ENCODE measurements at regions not wholly inside any gene's neighbourhood (a gene's known extent, or its start where the extent isn't known, plus 50 kb on each side); places are given as distances from the start of the nearest gene placed in this dataset.

DNA sequence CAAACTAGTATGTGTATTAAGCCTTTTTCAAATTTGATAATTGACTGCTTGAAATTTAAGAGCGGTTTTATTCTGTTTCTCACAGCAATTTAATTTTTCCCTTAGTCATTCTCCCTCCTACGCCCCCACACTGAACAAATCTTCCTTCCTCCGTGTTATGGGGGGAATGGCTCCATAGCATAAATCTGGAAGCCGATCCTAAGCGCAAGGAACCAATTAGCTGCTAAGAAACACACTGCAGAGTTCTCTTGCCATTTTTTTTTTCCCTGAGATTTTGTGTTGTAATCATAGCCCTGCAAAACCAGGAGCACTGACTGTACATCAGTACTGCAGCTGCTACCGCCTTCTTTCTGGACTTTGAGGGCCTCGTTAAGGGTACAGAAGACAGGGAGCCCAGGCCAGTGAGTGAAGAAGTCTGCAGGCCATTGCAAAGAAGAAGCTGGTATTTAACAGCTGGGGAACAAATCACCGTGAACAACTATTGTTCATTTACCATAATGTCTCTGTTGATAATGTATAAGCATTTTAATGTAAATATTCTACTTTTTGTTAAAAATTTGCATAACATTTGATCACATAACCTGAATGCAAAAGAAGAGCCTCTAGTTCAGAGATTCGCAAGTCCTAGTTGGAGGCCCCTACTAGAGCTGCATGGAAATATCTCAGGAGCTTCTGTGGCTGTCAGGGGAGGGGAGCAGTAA, 264.0 kb downstream of the LRATD1 start:
- Histone ChIP-seq H3K36me3 (ENCODE audit: control insufficient read depth in 4 of 4, insufficient read depth in 4 of 4, low read length in 4 of 4) (no peaks in the 10 kb centered on the region), H3K9me3 (ENCODE audit: control insufficient read depth in 4 of 4, insufficient read depth in 3 of 4, low read length in 3 of 4) (peaks cover 0 to 6% (median 0%) of the 10 kb centered on the region in 4 donors), H3K27me3 (ENCODE audit: control insufficient read depth in 3 of 3, insufficient read depth in 3 of 3, low read length in 2 of 3) (no peaks in the 10 kb centered on the region), H3K9ac (ENCODE audit: insufficient read depth in 1 of 2, low read length in 2 of 2) (no peak overlapping the region), H3K27ac (ENCODE audit: low read depth in 1 of 2, low read length in 1 of 2) (no peak overlapping the region), H3K4me3 (no peak overlapping the region), H3K4me1 (ENCODE audit: control insufficient read depth in 5 of 5, insufficient read depth in 5 of 5, low read length in 5 of 5) (no peaks in the 10 kb centered on the region)
- TF ChIP-seq, protein P1, sequence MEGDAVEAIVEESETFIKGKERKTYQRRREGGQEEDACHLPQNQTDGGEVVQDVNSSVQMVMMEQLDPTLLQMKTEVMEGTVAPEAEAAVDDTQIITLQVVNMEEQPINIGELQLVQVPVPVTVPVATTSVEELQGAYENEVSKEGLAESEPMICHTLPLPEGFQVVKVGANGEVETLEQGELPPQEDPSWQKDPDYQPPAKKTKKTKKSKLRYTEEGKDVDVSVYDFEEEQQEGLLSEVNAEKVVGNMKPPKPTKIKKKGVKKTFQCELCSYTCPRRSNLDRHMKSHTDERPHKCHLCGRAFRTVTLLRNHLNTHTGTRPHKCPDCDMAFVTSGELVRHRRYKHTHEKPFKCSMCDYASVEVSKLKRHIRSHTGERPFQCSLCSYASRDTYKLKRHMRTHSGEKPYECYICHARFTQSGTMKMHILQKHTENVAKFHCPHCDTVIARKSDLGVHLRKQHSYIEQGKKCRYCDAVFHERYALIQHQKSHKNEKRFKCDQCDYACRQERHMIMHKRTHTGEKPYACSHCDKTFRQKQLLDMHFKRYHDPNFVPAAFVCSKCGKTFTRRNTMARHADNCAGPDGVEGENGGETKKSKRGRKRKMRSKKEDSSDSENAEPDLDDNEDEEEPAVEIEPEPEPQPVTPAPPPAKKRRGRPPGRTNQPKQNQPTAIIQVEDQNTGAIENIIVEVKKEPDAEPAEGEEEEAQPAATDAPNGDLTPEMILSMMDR (IDR thresholded peaks at IDR 0.05; ENCODE audit: control extremely low read depth, extremely low read depth) = no peak
- peak in 2 of 3 donors; percentile 6 to 42 for DNase-seq
- WGBS, 2 donors = 86 to 89% methylated on average over 9 of the region's 9 CpGs
- no peak for ATAC-seq (ENCODE audit: insufficient read depth, low FRiP score)

DNA sequence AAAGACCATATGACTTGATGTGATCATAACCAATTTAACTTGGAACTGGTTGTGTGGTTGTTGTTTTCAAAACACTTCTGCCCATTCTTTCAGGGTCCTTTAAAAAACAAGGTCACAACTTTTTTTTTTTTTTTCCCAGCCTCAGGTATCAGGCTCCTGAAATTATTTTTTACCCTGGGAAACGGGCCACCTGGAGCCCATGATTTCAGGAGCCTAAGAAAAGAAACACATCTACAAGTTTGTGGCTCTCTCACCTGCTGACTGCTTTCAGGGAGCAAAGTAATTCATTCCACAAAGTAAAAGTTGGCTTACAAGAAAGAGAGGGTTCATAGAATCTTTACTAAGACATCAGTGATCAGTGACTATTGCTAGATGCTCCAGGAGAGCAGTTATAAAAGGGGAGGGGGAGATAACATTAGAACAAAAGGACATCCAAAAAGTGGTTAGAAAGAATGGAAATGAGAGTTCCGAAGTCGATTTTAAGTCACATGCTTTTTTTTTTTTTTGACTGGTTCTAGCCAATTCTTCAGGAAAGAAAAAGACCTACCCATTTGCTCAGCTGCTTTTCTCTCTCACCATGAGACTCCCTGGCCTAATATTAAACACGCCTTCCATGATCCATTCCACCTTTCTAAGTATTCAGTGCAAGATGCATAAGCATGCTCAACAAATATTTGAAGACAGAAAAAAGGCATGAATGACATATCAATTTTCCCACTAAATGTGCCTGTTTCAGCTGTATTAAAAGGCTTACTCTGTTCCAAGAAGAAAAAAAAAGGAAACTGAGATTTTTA, 267.3 kb downstream of the LRATD1 start:
- Histone ChIP-seq H3K36me3 (ENCODE audit: control insufficient read depth in 4 of 4, insufficient read depth in 4 of 4, low read length in 4 of 4) (no peaks in the 10 kb centered on the region), H3K9ac (ENCODE audit: insufficient read depth in 1 of 2, low read length in 2 of 2) (no peak overlapping the region), H3K27ac (ENCODE audit: low read depth in 1 of 2, low read length in 1 of 2) (no peak overlapping the region), H3K27me3 (ENCODE audit: control insufficient read depth in 3 of 3, insufficient read depth in 3 of 3, low read length in 2 of 3) (no peaks in the 10 kb centered on the region), H3K4me1 (ENCODE audit: control insufficient read depth in 5 of 5, insufficient read depth in 5 of 5, low read length in 5 of 5) (no peaks in the 10 kb centered on the region), H3K4me3 (no peak overlapping the region), H3K9me3 (ENCODE audit: control insufficient read depth in 4 of 4, insufficient read depth in 3 of 4, low read length in 3 of 4) (no peaks in the 10 kb centered on the region)
- 85 to 88% methylated on average over 4 of the region's 4 CpGs for WGBS, 2 donors
- ATAC-seq (ENCODE audit: insufficient read depth, low FRiP score) = no peak
- no peak for DNase-seq
- TF ChIP-seq, protein P1 (IDR thresholded peaks at IDR 0.05; ENCODE audit: control extremely low read depth, extremely low read depth) = no peak

- H3K4me3 ChIP-seq = no peak overlapping the region
- H3K9me3 ChIP-seq (ENCODE audit: control insufficient read depth in 4 of 4, insufficient read depth in 3 of 4, low read length in 3 of 4) = no peaks in the 10 kb centered on the region
- H3K27ac ChIP-seq (ENCODE audit: low read depth in 1 of 2, low read length in 1 of 2) = no peak overlapping the region
- ATAC-seq (ENCODE audit: insufficient read depth, low FRiP score) (no peak), DNase-seq (peak in 1 of 3 donors; percentile 10)
- 76 to 90% methylated on average over 3 of the region's 3 CpGs for WGBS, 2 donors
- no peaks in the 10 kb centered on the region for H3K36me3 ChIP-seq (ENCODE audit: control insufficient read depth in 4 of 4, insufficient read depth in 4 of 4, low read length in 4 of 4)
- TF ChIP-seq, protein P1 (IDR thresholded peaks at IDR 0.05; ENCODE audit: control extremely low read depth, extremely low read depth) = no peak
- no peaks in the 10 kb centered on the region for H3K27me3 ChIP-seq (ENCODE audit: control insufficient read depth in 3 of 3, insufficient read depth in 3 of 3, low read length in 2 of 3)
- no peak overlapping the region for H3K9ac ChIP-seq (ENCODE audit: insufficient read depth in 1 of 2, low read length in 2 of 2)
- no peaks in the 10 kb centered on the region for H3K4me1 ChIP-seq (ENCODE audit: control insufficient read depth in 5 of 5, insufficient read depth in 5 of 5, low read length in 5 of 5)
These were observed 269.2 kb downstream of the LRATD1 start for GRCh38 chr2:14901737-14902136.

All from lung (tissue), 11 donors.